Neutrophil (primary cell): ENCODE measurements at regions not wholly inside any gene's neighbourhood (a gene's known extent, or its start where the extent isn't known, plus 50 kb on each side); places are given as distances from the start of the nearest gene placed in this dataset.

Source experiments
- H3K27ac ChIP-seq: fragments of 200-600 bp; sonication (generic); 2 replicates; pipeline ENCODE4 v1.5.1; 2016; ENCODE audit warnings: mild to moderate bottlenecking, moderate library complexity
- H3K27me3 ChIP-seq: fragments of 200-600 bp; sonication (generic); 2 replicates; pipeline ENCODE4 v1.6.0; 2016; ENCODE audit warnings: mild to moderate bottlenecking
- H3K36me3 ChIP-seq: fragments of 200-600 bp; sonication (generic); 2 replicates; pipeline ENCODE4 v1.5.1; 2017
- H3K4me1 ChIP-seq, 2 experiments: fragments of 200-600 bp in 1 of 2; sonication (generic) in 1 of 2; 1 replicate in 1 of 2; 2 replicates in 1 of 2; pipeline versions ENCODE4 v1.5.1 to v1.6.1; 2013 to 2016; ENCODE audit warnings: low read depth in 1 of 2, low read length in 1 of 2, mild to moderate bottlenecking in 1 of 2, moderate library complexity in 1 of 2; ENCODE audit not compliant: control insufficient read depth in 1 of 2, insufficient read depth in 1 of 2
- H3K4me3 ChIP-seq, 2 experiments: fragments of 200-600 bp in 1 of 2; sonication (generic) in 1 of 2; 1 replicate in 1 of 2; 2 replicates in 1 of 2; pipeline ENCODE4 v1.5.1; 2013 to 2016; ENCODE audit warnings: low read depth in 1 of 2, low read length in 1 of 2, mild to moderate bottlenecking in 1 of 2, moderate library complexity in 1 of 2
- H3K9me3 ChIP-seq: fragments of 200-600 bp; sonication (generic); 2 replicates; pipeline ENCODE4 v1.5.1; 2016
- TF ChIP-seq, protein P1 (sequence below): fragments of 200-600 bp; sonication (generic); IDR thresholded peaks from 2 replicates; pipeline ENCODE4 v1.5.1; 2016; ENCODE audit warnings: antibody characterized with exemption

DNA sequence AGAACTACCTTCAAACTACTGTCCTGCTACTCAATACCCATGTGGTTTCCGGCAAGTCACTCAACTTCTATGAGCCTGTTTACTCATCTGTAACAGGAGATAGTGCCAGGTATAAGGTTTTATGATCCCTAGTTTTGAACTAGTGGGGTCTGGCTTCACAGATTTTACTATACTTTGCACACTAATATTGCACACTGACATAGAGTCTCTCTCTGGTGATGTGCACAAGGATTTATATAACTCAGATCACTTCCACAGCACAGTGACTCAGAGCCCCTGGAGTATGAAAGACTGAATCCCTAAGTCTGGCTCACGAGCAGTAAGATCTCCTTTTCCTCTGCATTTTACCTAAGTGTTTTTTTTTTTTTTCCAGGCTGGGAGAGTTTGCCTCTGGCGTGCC, 69.7 kb upstream of the SLC38A2 start:
- no peak overlapping the region for H3K27ac ChIP-seq
- TF ChIP-seq, protein P1, sequence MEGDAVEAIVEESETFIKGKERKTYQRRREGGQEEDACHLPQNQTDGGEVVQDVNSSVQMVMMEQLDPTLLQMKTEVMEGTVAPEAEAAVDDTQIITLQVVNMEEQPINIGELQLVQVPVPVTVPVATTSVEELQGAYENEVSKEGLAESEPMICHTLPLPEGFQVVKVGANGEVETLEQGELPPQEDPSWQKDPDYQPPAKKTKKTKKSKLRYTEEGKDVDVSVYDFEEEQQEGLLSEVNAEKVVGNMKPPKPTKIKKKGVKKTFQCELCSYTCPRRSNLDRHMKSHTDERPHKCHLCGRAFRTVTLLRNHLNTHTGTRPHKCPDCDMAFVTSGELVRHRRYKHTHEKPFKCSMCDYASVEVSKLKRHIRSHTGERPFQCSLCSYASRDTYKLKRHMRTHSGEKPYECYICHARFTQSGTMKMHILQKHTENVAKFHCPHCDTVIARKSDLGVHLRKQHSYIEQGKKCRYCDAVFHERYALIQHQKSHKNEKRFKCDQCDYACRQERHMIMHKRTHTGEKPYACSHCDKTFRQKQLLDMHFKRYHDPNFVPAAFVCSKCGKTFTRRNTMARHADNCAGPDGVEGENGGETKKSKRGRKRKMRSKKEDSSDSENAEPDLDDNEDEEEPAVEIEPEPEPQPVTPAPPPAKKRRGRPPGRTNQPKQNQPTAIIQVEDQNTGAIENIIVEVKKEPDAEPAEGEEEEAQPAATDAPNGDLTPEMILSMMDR = no peak

DNA sequence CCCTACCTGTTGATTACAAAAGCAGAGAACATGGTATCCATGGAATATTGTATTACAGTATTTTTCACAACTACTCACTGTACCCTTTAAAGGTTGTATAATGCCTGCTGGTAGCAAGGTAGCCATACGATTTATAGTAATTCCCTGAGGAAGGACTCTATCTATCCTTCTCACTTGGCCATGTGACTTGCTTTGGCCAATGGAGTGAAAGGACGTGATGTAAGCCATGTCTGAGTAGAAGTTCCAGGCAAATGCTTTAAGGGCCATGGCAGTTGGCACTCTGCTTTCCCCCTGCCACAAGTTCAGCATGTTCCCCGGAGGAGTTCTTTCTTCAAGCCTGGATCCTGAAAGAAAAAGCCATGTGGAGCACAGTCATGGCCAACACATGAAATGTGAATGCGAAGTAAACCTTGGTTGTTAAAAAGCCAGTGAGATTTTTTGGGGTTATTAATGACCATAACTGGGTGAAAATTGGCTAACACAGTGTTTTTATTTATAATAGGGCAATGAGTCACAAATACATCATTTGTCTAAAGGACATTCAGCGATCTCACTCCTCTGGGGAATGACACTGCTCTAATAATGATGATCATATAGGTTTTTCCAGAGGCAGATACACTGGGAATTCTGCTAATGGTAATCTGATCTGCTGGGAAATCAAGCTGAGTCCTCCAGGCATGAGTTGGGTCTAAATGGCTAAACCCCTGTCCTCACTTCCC, 67.4 kb upstream of the SLC38A2 start:
- Histone ChIP-seq H3K4me3 (no peak overlapping the region), H3K9me3 (no peaks in the 10 kb centered on the region), H3K36me3 (no peaks in the 10 kb centered on the region), H3K4me1 (no peaks in the 10 kb centered on the region), H3K27me3 (no peaks in the 10 kb centered on the region), H3K27ac (no peak overlapping the region)
- TF ChIP-seq, protein P1 = no peak

More for the DNA sequence above, 69.7 kb upstream of the SLC38A2 start:
- no peaks in the 10 kb centered on the region for H3K36me3 ChIP-seq
- no peaks in the 10 kb centered on the region for H3K4me1 ChIP-seq
- no peaks in the 10 kb centered on the region for H3K9me3 ChIP-seq
- H3K27me3 ChIP-seq = no peaks in the 10 kb centered on the region
- H3K4me3 ChIP-seq = no peak overlapping the region

DNA sequence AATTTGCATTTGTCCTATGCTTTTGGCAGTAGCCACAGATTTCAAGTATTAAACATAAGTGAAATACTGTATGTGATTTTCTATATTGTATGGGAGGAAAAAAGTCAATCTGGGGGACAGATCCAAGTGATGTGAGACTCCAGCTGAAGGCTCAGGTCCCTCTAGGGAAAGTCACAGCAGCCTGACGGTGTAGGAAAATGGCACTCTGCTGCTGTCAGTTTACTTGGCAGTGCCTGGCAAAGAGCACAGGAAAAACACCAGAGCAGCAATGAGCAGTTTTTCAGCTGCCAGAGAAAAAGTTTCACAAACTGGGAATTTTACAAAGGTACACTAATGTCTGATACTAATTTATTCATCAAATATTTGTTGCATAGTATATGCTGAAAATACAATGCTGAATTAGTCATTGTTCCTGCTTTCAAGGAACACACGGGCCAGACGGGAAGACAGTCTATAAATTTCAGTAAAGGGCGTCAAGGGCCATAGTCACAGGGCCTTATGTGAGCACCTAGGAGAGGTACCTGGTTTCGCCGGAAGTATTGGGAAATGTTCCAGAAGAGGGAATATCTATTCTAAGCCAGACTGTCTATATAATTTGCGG, 66.2 kb upstream of the SLC38A2 start:
- no peaks in the 10 kb centered on the region for H3K36me3 ChIP-seq
- H3K4me3 ChIP-seq = no peak overlapping the region
- H3K27ac ChIP-seq = no peak overlapping the region
- TF ChIP-seq, protein P1 = no peak
- H3K4me1 ChIP-seq = no peaks in the 10 kb centered on the region
- no peaks in the 10 kb centered on the region for H3K9me3 ChIP-seq
- H3K27me3 ChIP-seq = no peaks in the 10 kb centered on the region

DNA sequence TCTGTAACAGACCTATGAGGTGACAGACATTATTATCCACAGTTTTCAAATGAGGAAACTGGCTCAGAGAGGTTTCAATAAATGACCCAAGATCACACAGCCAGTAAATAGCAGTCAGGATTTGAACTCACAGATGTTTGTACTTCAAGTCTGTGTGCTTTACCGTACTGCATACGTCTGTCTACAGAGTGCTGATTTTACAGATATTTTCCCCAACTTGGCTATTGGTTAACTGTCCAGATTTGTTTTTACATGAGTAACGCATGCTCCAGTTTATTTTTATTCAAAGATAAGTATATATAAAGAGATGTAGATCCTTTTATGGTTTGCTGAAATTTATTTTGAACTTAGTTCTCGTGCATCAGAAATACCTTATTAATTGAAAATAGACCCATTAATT, 65.7 kb upstream of the SLC38A2 start:
- no peaks in the 10 kb centered on the region for H3K27me3 ChIP-seq
- TF ChIP-seq, protein P1 = no peak
- no peaks in the 10 kb centered on the region for H3K4me1 ChIP-seq
- no peak overlapping the region for H3K4me3 ChIP-seq
- no peaks in the 10 kb centered on the region for H3K9me3 ChIP-seq
- H3K27ac ChIP-seq = no peak overlapping the region
- no peaks in the 10 kb centered on the region for H3K36me3 ChIP-seq

DNA sequence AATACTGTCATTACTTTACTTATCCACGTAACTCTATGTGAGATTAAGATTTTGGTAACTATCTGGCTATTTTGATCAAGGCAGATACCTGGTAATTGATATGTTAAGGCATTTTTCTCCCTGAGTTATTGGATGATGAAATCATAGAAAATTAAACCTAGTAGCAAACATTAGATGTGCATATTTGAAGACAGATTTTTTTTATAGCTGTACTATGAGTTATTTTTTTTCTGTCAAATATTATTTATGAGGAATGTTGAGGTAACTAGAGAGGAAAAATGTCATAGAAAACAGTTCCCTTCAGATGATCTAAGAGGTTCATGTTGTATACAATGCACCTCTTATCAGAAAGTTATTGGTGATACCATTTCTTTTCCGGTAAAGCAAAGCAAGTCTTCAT, 64.9 kb upstream of the SLC38A2 start:
- no peaks in the 10 kb centered on the region for H3K36me3 ChIP-seq
- H3K9me3 ChIP-seq = no peaks in the 10 kb centered on the region
- no peaks in the 10 kb centered on the region for H3K27me3 ChIP-seq
- no peaks in the 10 kb centered on the region for H3K4me1 ChIP-seq
- H3K4me3 ChIP-seq = no peak overlapping the region
- H3K27ac ChIP-seq = no peak overlapping the region
- TF ChIP-seq, protein P1 = no peak
